SK-N-SH treated with all-trans-retinoic acid at 6 μM for 48 hours (cell line): ENCODE measurements at regions not wholly inside any gene's neighbourhood (a gene's known extent, or its start where the extent isn't known, plus 50 kb on each side); places are given as distances from the start of the nearest gene placed in this dataset.

Experiments used
- ATAC-seq: fragments of 200-7000 bp; cut with Tn5 transposase; 3 replicates; pipeline ENCODE4 v1.9.1; 2020; ENCODE audit warnings: mild to moderate bottlenecking, moderate library complexity
- ARNTL ChIP-seq: fragments of 450-650 bp; formaldehyde crosslinking; IDR thresholded peaks from 2 replicates; pipeline ENCODE4 v1.5.0; 2020; ENCODE audit warnings: low read depth, mild to moderate bottlenecking, moderate library complexity, borderline replicate concordance
- BACH2 ChIP-seq: fragments of 250-450 bp; sonication (Bioruptor Pico); IDR thresholded peaks from 2 replicates; pipeline ENCODE4 v1.9.0; 2021; ENCODE audit warnings: mild to moderate bottlenecking, borderline replicate concordance
- CSRNP3 ChIP-seq: fragments of 250-450 bp; sonication (Bioruptor Pico); IDR thresholded peaks from 2 replicates; pipeline ENCODE4 v1.5.1; 2021; ENCODE audit warnings: mild to moderate bottlenecking, moderate library complexity
- ESRRG ChIP-seq: fragments of 250-450 bp; sonication (Bioruptor Pico); IDR thresholded peaks from 2 replicates; pipeline ENCODE4 v1.6.1; 2021; ENCODE audit warnings: mild to moderate bottlenecking
- GLIS3 ChIP-seq: fragments of 250-450 bp; sonication (Bioruptor Pico); IDR thresholded peaks from 2 replicates; pipeline ENCODE4 v1.5.0; 2020; ENCODE audit warnings: mild to moderate bottlenecking, moderate library complexity
- ISL1 ChIP-seq: fragments of 250-450 bp; sonication (Bioruptor Pico); IDR thresholded peaks from 2 replicates; pipeline ENCODE4 v2.1.2; 2022; ENCODE audit warnings: mild to moderate bottlenecking, moderate library complexity
- OSR1 ChIP-seq: fragments of 250-450 bp; sonication (Bioruptor Pico); IDR thresholded peaks from 2 replicates; pipeline ENCODE4 v1.8.0; 2022; ENCODE audit warnings: moderate library complexity, mild to moderate bottlenecking, inconsistent platforms
- PATZ1 ChIP-seq: fragments of 250-450 bp; sonication (Bioruptor Pico); IDR thresholded peaks from 2 replicates; pipeline ENCODE4 v1.8.0; 2020; ENCODE audit warnings: mild to moderate bottlenecking, moderate library complexity, borderline replicate concordance
- PPARA ChIP-seq: fragments of 250-450 bp; sonication (Bioruptor Pico); IDR thresholded peaks from 2 replicates; pipeline ENCODE4 v1.5.0; 2020; ENCODE audit warnings: mild to moderate bottlenecking, borderline replicate concordance
- RARB ChIP-seq: fragments of 250-450 bp; sonication (Bioruptor Pico); IDR thresholded peaks from 2 replicates; pipeline ENCODE4 v1.8.0; 2021; ENCODE audit warnings: mild to moderate bottlenecking, moderate library complexity
- SNAI2 ChIP-seq: fragments of 250-450 bp; sonication (Bioruptor Pico); IDR thresholded peaks from 2 replicates; pipeline ENCODE4 v1.5.0; 2020; ENCODE audit warnings: mild to moderate bottlenecking, moderate library complexity
- TCF4 ChIP-seq: fragments of 250-450 bp; sonication (Bioruptor Pico); IDR thresholded peaks from 2 replicates; pipeline ENCODE4 v1.8.0; 2021; ENCODE audit warnings: mild to moderate bottlenecking, moderate library complexity, borderline replicate concordance
- TSHZ2 ChIP-seq: fragments of 250-450 bp; sonication (Bioruptor Pico); IDR thresholded peaks from 2 replicates; pipeline ENCODE4 v1.5.0; 2020; ENCODE audit warnings: mild to moderate bottlenecking, moderate library complexity
- ZC3H10 ChIP-seq: fragments of 250-450 bp; sonication (Bioruptor Pico); IDR thresholded peaks from 2 replicates; pipeline ENCODE4 v1.5.1; 2021; ENCODE audit warnings: mild to moderate bottlenecking, moderate library complexity
- ZFP3 ChIP-seq: fragments of 250-450 bp; sonication (Bioruptor Pico); IDR thresholded peaks from 2 replicates; pipeline ENCODE4 v1.5.0; 2020; ENCODE audit warnings: mild to moderate bottlenecking, moderate library complexity
- ZFP30 ChIP-seq: fragments of 450-650 bp; formaldehyde crosslinking; IDR thresholded peaks from 2 replicates; pipeline ENCODE4 v1.5.0; 2022; ENCODE audit warnings: mild to moderate bottlenecking, moderate library complexity
- ZNF565 ChIP-seq: fragments of 450-650 bp; formaldehyde crosslinking; conservative IDR thresholded peaks from 2 replicates; pipeline ENCODE4 v1.5.0; 2020; ENCODE audit warnings: low read depth, mild to moderate bottlenecking, moderate library complexity
- ZNF70 ChIP-seq: fragments of 450-650 bp; formaldehyde crosslinking; IDR thresholded peaks from 2 replicates; pipeline ENCODE4 v1.5.0; 2020; ENCODE audit warnings: mild to moderate bottlenecking, moderate library complexity
- ZNF8 ChIP-seq: fragments of 450-650 bp; formaldehyde crosslinking; IDR thresholded peaks from 2 replicates; pipeline ENCODE4 v1.5.0; 2020; ENCODE audit warnings: mild to moderate bottlenecking, moderate library complexity
- TF ChIP-seq, protein P1 (sequence below): fragments of 250-450 bp; sonication (Bioruptor Pico); IDR thresholded peaks from 2 replicates; pipeline ENCODE4 v1.8.0; 2021; ENCODE audit warnings: low read depth, mild to moderate bottlenecking, moderate library complexity, borderline replicate concordance
- TF ChIP-seq, protein P2 (sequence below): fragments of 250-450 bp; sonication (Bioruptor Pico); IDR thresholded peaks from 2 replicates; pipeline ENCODE4 v1.5.1; 2020; ENCODE audit warnings: low read depth, mild to moderate bottlenecking, moderate library complexity

GRCh38 chr17:77677630-77678029 lies 280.9 kb upstream of the TNRC6C start (continued):
- no peak for TF ChIP-seq TSHZ2
- TF ChIP-seq, protein P1, sequence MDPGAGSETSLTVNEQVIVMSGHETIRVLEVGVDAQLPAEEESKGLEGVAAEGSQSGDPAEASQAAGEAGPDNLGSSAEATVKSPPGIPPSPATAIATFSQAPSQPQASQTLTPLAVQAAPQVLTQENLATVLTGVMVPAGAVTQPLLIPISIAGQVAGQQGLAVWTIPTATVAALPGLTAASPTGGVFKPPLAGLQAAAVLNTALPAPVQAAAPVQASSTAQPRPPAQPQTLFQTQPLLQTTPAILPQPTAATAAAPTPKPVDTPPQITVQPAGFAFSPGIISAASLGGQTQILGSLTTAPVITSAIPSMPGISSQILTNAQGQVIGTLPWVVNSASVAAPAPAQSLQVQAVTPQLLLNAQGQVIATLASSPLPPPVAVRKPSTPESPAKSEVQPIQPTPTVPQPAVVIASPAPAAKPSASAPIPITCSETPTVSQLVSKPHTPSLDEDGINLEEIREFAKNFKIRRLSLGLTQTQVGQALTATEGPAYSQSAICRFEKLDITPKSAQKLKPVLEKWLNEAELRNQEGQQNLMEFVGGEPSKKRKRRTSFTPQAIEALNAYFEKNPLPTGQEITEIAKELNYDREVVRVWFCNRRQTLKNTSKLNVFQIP (CRISPR knock-in tag), result no peak
- no peak for TF ChIP-seq OSR1 (CRISPR knock-in tag)
- TF ChIP-seq GLIS3 (CRISPR knock-in tag), result no peak
- no peak for TF ChIP-seq PPARA (CRISPR knock-in tag)
- no peak for TF ChIP-seq CSRNP3 (CRISPR knock-in tag)
- TF ChIP-seq ISL1 (CRISPR knock-in tag), result no peak
- TF ChIP-seq BACH2 (CRISPR knock-in tag), result no peak
- TF ChIP-seq ARNTL (CRISPR knock-in tag), result no peak
- no peak for TF ChIP-seq ZNF565 (CRISPR knock-in tag)
- no peak for TF ChIP-seq ZFP3 (CRISPR knock-in tag)
- TF ChIP-seq, all 23 proteins: peak for 0

GRCh38 chr17:77679589-77679988 lies 278.9 kb upstream of the TNRC6C start:
- TF ChIP-seq CSRNP3 (CRISPR knock-in tag), result no peak
- TF ChIP-seq GLIS3 (CRISPR knock-in tag), result no peak
- no peak for TF ChIP-seq ISL1 (CRISPR knock-in tag)
- no peak for TF ChIP-seq TCF4 (CRISPR knock-in tag)
- no peak for TF ChIP-seq PPARA (CRISPR knock-in tag)
- TF ChIP-seq PATZ1, result no peak
- TF ChIP-seq, protein P2, sequence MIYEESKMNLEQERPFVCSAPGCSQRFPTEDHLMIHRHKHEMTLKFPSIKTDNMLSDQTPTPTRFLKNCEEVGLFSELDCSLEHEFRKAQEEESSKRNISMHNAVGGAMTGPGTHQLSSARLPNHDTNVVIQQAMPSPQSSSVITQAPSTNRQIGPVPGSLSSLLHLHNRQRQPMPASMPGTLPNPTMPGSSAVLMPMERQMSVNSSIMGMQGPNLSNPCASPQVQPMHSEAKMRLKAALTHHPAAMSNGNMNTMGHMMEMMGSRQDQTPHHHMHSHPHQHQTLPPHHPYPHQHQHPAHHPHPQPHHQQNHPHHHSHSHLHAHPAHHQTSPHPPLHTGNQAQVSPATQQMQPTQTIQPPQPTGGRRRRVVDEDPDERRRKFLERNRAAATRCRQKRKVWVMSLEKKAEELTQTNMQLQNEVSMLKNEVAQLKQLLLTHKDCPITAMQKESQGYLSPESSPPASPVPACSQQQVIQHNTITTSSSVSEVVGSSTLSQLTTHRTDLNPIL (CRISPR knock-in tag), result no peak
- no peak for TF ChIP-seq BACH2 (CRISPR knock-in tag)
- TF ChIP-seq ESRRG (CRISPR knock-in tag), result no peak
- TF ChIP-seq ARNTL (CRISPR knock-in tag), result no peak
- TF ChIP-seq ZNF70 (CRISPR knock-in tag), result no peak
- TF ChIP-seq OSR1 (CRISPR knock-in tag), result no peak
- no peak for TF ChIP-seq RARB (CRISPR knock-in tag)
- TF ChIP-seq ZNF8, result no peak
- TF ChIP-seq ZNF565 (CRISPR knock-in tag), result no peak
- no peak for ATAC-seq

- ATAC-seq, result peak; percentile 65; the same call in 2 of the 3 replicates
- TF ChIP-seq, protein P2 (CRISPR knock-in tag), result no peak
- TF ChIP-seq SNAI2, result no peak
- TF ChIP-seq OSR1 (CRISPR knock-in tag), result no peak
- TF ChIP-seq ZFP3 (CRISPR knock-in tag), result no peak
- no peak for TF ChIP-seq ZC3H10 (CRISPR knock-in tag)
- no peak for TF ChIP-seq RARB (CRISPR knock-in tag)
- TF ChIP-seq ZFP30, result no peak
- TF ChIP-seq GLIS3 (CRISPR knock-in tag), result no peak
- TF ChIP-seq, protein P1 (CRISPR knock-in tag), result no peak
- no peak for TF ChIP-seq PPARA (CRISPR knock-in tag)
- TF ChIP-seq ZNF565 (CRISPR knock-in tag), result no peak
- TF ChIP-seq ZNF8, result no peak
These were observed 276.6 kb upstream of the TNRC6C start for GRCh38 chr17:77681861-77682260.
